Skeletal muscle cell (primary cell): ENCODE measurements at regions not wholly inside any gene's neighbourhood (a gene's known extent, or its start where the extent isn't known, plus 50 kb on each side); places are given as distances from the start of the nearest gene placed in this dataset.
"Not testable (repeated sequence)": the region's sequence is repeated elsewhere in the genome, so short reads cannot be mapped to it uniquely, and the experiment has no call there.

Experiments used
- DNase-seq: peaks from one replicate; pipeline ENCODE4 v3.0.0-alpha.2; 2010; ENCODE audit warnings: low read depth
- H3K4me3 ChIP-seq: 2 replicates; pipeline ENCODE4 v1.5.1; 2011; ENCODE audit warnings: low read depth, mild to moderate bottlenecking, control low read depth, low read length, moderate library complexity

- H3K4me3 ChIP-seq: no peak overlapping the region
- DNase-seq: no peak
Observed at GRCh38 chr7:73918926-73919693, 58.2 kb downstream of the TMEM270 start.

- no peak overlapping the region for H3K4me3 ChIP-seq
- no peak for DNase-seq
Observed at GRCh38 chr7:73919694-73920375, 58.9 kb downstream of the TMEM270 start.

DNA sequence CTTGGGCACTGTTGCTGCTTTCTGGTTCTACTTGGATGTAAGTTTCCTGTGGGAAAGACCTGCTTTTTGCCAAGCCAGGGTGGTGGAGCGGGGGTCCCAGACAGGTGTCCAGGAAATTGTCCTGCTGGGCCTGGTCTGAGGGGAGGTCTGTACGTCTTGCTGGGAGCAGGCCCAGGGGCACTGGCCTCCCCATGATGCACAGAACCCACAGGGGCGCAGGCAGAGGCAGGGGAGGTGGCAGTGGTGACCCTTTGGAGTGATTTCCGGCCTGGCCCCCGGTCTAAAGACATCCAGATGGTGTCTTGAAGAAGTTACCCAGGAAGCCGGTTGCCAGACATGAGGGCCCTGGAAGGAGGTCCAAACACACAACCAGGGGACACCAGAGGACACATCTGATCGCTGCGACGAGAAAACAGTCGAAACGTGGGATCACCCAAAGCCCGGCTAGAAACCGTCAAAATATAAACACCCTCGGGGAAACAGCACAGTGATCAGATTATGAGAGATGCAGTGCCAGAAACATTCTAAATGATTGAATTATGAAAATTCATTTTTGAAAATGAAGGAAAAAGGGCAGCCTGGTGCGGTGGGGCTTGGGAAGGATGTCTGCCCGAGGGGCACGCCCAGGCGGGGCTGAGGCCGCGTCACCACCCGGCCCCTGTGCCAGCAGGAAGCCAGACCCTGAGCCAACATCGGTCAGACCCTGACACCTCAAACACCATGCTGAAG is 59.6 kb downstream of the TMEM270 start:
- H3K4me3 ChIP-seq: no peak overlapping the region

GRCh38 chr7:73921623-73922528 is 60.9 kb downstream of the TMEM270 start:
- DNase-seq: no peak
- no peak overlapping the region for H3K4me3 ChIP-seq

More for the DNA sequence above, 59.6 kb downstream of the TMEM270 start:
- no peak for DNase-seq

DNA sequence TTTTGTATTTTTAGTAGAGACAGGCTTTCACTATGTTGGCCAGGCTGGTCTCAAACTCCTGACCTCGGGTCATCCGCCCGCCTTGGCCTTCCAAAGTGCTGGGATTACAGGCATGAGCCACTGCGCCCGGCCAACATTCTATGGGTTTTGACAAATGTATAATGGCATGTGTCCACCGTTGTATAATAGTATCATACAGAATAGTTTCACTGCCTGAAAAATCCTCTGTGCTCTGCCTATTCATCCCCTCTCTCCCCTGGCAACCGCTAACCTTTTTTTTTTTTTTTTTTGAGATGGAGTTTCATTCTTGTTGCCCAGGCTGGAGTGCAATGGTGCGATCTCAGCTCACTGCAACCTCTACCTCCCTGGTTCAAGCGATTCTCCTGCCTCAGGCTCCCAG is 67.7 kb downstream of the TMEM270 start:
- not testable (repeated sequence) for DNase-seq, H3K4me3 ChIP-seq

- H3K4me3 ChIP-seq: no peak overlapping the region
- DNase-seq: no peak
Observed at GRCh38 chr7:73931502-73931901, 70.5 kb downstream of the TMEM270 start.

DNA sequence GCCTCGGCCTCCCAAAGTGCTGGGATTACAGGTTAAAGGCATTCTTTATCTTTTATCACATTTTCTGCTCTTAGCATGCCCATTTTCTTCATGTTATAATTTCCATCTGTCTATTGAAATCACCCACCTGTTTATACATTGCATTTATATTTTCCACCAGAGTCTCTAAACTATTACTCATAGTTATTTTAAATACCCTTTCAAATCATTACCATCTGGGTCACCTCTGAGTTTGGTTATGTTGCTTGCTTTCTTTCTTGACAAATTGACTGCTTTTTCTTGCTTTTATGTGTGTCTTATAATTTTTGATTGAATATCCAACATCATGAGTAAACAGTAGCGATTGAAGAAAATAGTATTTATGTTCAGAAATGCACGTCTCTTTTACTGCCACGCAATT is 71.4 kb downstream of the TMEM270 start:
- DNase-seq: no peak
- H3K4me3 ChIP-seq: no peak overlapping the region

- no peak overlapping the region for H3K4me3 ChIP-seq
- no peak for DNase-seq
Observed at GRCh38 chr7:73933091-73933490, 72.1 kb downstream of the TMEM270 start.

DNA sequence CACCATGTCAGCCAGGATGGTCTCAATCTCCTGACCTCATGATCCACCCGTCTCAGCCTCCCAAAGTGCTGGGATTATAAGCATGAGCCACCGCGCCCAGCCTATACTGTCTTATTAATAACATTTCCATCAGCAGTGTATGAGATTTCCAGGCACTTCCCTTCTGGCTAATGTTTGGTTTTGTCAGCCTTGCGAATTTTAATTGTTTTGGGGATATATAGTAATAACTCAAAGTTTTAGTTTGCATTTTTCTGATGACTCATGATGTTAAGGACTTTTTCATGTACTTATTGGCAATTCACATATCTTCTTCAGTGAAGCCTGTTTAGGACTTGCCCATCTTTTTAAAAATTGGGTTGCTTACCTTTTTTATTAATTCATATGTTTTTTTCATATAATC is 76.0 kb downstream of the TMEM270 start:
- no peak for DNase-seq
- no peak overlapping the region for H3K4me3 ChIP-seq

DNA sequence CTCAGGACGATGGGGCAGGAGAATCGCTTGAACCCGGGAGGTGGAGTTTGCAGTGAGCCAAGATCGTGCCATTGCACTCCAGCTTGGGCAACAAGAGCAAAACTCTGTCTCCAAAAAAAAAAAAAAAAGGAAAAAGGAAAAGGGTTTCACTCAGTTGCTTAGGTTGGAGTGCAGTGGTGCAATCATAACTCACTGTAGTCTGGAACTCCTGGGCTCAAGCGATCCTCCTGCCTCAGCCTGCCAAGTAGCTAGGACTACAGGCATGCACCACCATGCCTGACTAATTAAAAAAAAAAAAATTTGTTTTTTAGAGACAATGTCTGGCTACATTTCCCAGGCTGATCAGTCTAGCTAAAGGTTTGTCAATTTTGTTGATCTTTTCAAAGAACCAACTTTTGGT is 76.7 kb downstream of the TMEM270 start:
- not testable (repeated sequence) for DNase-seq

GRCh38 chr7:73939528-73939927 is 78.6 kb downstream of the TMEM270 start:
- DNase-seq: no peak
- H3K4me3 ChIP-seq: no peak overlapping the region

More for the DNA sequence above, 76.7 kb downstream of the TMEM270 start:
- H3K4me3 ChIP-seq: not testable (repeated sequence)

GRCh38 chr7:73940701-73941238 is 79.8 kb downstream of the TMEM270 start:
- no peak overlapping the region for H3K4me3 ChIP-seq
- no peak for DNase-seq

GRCh38 chr7:73941836-73942551 is 81.0 kb downstream of the TMEM270 start:
- DNase-seq: no peak
- H3K4me3 ChIP-seq: no peak overlapping the region

- DNase-seq: no peak
- no peak overlapping the region for H3K4me3 ChIP-seq
Observed at GRCh38 chr7:73945022-73945421, 83.0 kb upstream of the ELN start.

DNA sequence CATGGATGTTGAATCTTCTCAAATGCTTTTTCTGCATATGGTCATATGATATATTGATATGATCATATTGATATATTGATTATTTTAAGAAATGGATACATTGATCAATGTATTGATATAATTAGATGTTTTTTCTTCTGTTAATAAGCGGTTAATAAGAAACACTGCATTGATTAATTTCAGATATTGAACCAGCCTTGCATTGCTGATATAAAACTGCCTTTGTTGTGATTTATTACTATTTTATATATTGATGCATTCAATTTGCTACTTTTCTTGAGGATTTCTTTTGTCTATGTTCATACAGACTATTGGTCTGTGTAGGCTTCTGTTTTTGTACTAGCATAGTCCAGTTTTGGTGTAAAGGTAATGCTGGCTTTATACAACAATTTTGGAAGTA is 79.7 kb upstream of the ELN start:
- H3K4me3 ChIP-seq: no peak overlapping the region
- no peak for DNase-seq

- no peak overlapping the region for H3K4me3 ChIP-seq
- DNase-seq: no peak
Observed at GRCh38 chr7:73952266-73952665, 75.7 kb upstream of the ELN start.

- H3K4me3 ChIP-seq: no peak overlapping the region
- DNase-seq: no peak
Observed at GRCh38 chr7:73954181-73954580, 73.8 kb upstream of the ELN start.

- DNase-seq: no peak
Observed at GRCh38 chr7:73954861-73955260, 73.1 kb upstream of the ELN start.

GRCh38 chr7:73960548-73960947 is 67.4 kb upstream of the ELN start:
- no peak for DNase-seq
- no peak overlapping the region for H3K4me3 ChIP-seq

More at GRCh38 chr7:73954861-73955260, 73.1 kb upstream of the ELN start:
- H3K4me3 ChIP-seq: no peak overlapping the region
